Kidney (tissue), 13 donors: ENCODE measurements at regions not wholly inside any gene's neighbourhood (a gene's known extent, or its start where the extent isn't known, plus 50 kb on each side); places are given as distances from the start of the nearest gene placed in this dataset.

Experiments
- DNase-seq, 5 donors: peaks; one replicate each; pipeline ENCODE4 v3.0.0-alpha.2; 2013 to 2020
- FAIRE-seq: peaks from 2 replicates; lab custom pipeline; 2012; peaks lifted over from hg19 to GRCh38; lab: Jason Lieb, UNC
- H3K27ac ChIP-seq, 2 donors: one replicate each; pipeline ENCODE4 v1.7.0; 2013; ENCODE audit warnings: low read depth in 2 of 2, low read length in 2 of 2, inconsistent platforms in 1 of 2
- H3K27me3 ChIP-seq: one replicate; pipeline ENCODE4 v1.7.1; 2013; ENCODE audit warnings: low read length, inconsistent platforms; ENCODE audit not compliant: control insufficient read depth, insufficient read depth
- H3K36me3 ChIP-seq, 3 donors: one replicate each; pipeline versions ENCODE4 v1.7.0 to v1.7.1; 2013; ENCODE audit warnings: low read length in 3 of 3, control low read depth in 1 of 3, inconsistent platforms in 1 of 3; ENCODE audit not compliant: insufficient read depth in 3 of 3, control insufficient read depth in 2 of 3
- H3K4me1 ChIP-seq, 3 donors: one replicate each; pipeline versions ENCODE4 v1.7.0 to v1.7.1; 2013; ENCODE audit warnings: low read length in 3 of 3, inconsistent platforms in 1 of 3, low read depth in 1 of 3; ENCODE audit not compliant: control insufficient read depth in 2 of 3, insufficient read depth in 2 of 3
- H3K4me3 ChIP-seq, 3 donors: one replicate each; pipeline versions ENCODE4 v1.7.0 to v1.8.1; 2013; ENCODE audit warnings: low read length in 3 of 3, control low read depth in 1 of 3, inconsistent platforms in 1 of 3
- H3K9ac ChIP-seq, 3 donors: one replicate each; pipeline versions ENCODE4 v1.7.0 to v1.7.1; 2013; ENCODE audit warnings: low read length in 3 of 3, control low read depth in 1 of 3, inconsistent platforms in 1 of 3
- H3K9me3 ChIP-seq, 3 donors: one replicate each; pipeline versions ENCODE4 v1.7.0 to v1.7.1; 2013; ENCODE audit warnings: low read length in 3 of 3, control low read depth in 1 of 3, inconsistent platforms in 1 of 3; ENCODE audit not compliant: control insufficient read depth in 2 of 3, insufficient read depth in 1 of 3
- CTCF ChIP-seq: IDR thresholded peaks from 3 replicates; pipeline ENCODE4 v1.5.1; 2012; ENCODE audit warnings: mild to moderate bottlenecking, moderate library complexity, borderline replicate concordance; ENCODE audit not compliant: insufficient read depth; ENCODE audit errors: extremely low read depth
- intact Hi-C: fragments of 100-400 bp; cut with DNase I; formaldehyde crosslinking; loops from one replicate; pipeline ENCODE4 v1.11.1; 2022
- donor health status: control.
- donor health status: control.
- donor health status: control.
- donor health status: control.
- donor health status: control.
- donor health status: DM: yes; HTN: yes; CAD: no.
- donor health status: Normal renal cell carcinoma (clear cell type).

DNA sequence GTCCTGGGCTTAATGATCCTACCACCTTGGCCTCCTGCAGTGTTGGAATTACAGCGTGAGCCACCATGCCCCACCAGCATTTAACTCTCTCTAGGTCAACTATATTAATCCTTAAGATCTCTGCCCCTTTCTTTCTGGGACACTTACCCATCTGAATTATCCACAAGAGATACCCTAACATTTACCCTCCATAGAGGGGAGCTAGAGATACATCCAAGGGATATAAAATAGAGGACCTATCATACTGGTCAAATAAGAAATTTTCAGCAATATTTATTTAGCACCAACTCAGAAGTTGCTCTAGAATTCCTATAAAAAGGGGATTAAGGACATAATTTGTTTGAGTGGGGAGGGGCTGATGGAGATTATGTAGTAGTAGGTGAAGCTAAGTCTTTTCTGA, 96.5 kb downstream of the OTUD1 start:
- no peaks in the 10 kb centered on the region for H3K27me3 ChIP-seq
- H3K4me3 ChIP-seq: no peak overlapping the region
- no peak overlapping the region for H3K27ac ChIP-seq
- H3K9ac ChIP-seq: no peak overlapping the region
- FAIRE-seq: no peak
- intact Hi-C loops: no loop called here
- TF ChIP-seq CTCF: no peak
- DNase-seq: no peak
- no peaks in the 10 kb centered on the region for H3K4me1 ChIP-seq
- H3K36me3 ChIP-seq: no peaks in the 10 kb centered on the region
- H3K9me3 ChIP-seq: no peaks in the 10 kb centered on the region

- Histone ChIP-seq H3K36me3 (no peaks in the 10 kb centered on the region), H3K27me3 (no peaks in the 10 kb centered on the region), H3K4me1 (peaks cover 0 to 2% (median 0%) of the 10 kb centered on the region in 3 donors), H3K4me3 (no peak overlapping the region), H3K9me3 (no peaks in the 10 kb centered on the region), H3K9ac (no peak overlapping the region), H3K27ac (no peak overlapping the region)
- TF ChIP-seq CTCF: no peak
- intact Hi-C loops: no loop called here
- FAIRE-seq: no peak
- DNase-seq: no peak
Observed at GRCh38 chr10:23538968-23539367, 100.1 kb downstream of the OTUD1 start.

- H3K27me3 ChIP-seq: no peaks in the 10 kb centered on the region
- H3K4me1 ChIP-seq: peaks cover 0 to 2% (median 0%) of the 10 kb centered on the region in 3 donors
- H3K36me3 ChIP-seq: no peaks in the 10 kb centered on the region
- H3K4me3 ChIP-seq: no peak overlapping the region
- no peaks in the 10 kb centered on the region for H3K9me3 ChIP-seq
- no peak for TF ChIP-seq CTCF
- H3K27ac ChIP-seq: no peak overlapping the region
- DNase-seq (peak in 2 of 5 donors; percentile 38 to 77), FAIRE-seq (no peak)
- H3K9ac ChIP-seq: no peak overlapping the region
- intact Hi-C loops: no loop called here
Observed at GRCh38 chr10:23540401-23541030, 101.6 kb downstream of the OTUD1 start.
